Inflammatory macrophage (primary cell): ENCODE measurements at regions not wholly inside any gene's neighbourhood (a gene's known extent, or its start where the extent isn't known, plus 50 kb on each side); places are given as distances from the start of the nearest gene placed in this dataset.
"Not testable (repeated sequence)": the region's sequence is repeated elsewhere in the genome, so short reads cannot be mapped to it uniquely, and the experiment has no call there.

Experiments
- DNase-seq, 2 donors: peaks; one replicate each; pipeline ENCODE4 v3.0.0-alpha.2; 2020 to 2022

GRCh38 chr13:80988391-80989151 is 647.6 kb upstream of the SPRY2 start:
- peak; percentile 34 to 42 for DNase-seq

DNA sequence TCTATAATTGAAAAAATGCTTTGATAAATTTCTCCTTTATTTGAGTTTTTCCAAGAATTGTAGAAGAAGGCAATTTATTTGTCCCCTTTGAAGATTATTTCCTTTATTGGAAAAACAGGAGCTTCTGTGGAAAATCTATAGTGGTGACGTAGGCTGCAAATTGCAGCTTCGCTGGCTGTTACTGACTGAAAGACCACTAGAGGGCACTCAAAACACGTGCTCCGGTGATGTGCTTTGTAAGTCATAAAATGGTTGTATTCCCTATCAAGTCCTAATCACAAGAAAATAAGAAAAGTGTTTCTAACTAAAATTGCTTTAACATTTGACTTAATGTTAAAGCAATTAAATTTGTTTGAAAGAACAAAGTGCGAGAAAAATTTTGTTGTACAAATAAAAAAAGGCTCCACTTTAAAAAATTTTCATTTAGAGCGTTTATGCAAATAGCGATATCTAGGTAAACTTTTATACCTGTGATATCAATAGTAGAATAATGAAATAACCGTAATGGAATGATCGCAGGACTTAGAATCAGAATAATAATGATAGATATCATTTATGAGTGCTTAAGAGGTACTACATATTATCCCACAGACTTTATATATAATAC is 638.2 kb upstream of the SPRY2 start:
- peak; percentile 65 to 79 for DNase-seq

DNA sequence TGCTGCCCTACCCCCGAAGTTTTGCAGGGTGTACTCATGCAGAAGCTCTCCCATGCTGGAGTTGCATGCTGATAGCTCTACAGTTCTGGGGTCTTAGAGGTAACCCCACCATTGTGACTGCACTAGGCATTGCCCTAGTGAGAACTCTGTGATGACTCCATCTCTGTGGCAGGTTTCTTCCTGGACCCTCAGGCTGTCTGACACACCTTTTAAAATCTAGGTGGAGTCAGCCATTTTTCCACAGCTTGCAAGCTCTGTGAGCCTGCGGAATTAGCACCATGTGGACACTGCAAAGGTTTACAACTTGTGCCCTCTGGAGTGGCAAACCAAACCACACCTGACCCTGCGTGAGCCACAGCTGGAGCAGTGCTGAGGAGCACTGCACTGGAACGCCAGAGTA is 636.2 kb upstream of the SPRY2 start:
- no peak for DNase-seq

DNA sequence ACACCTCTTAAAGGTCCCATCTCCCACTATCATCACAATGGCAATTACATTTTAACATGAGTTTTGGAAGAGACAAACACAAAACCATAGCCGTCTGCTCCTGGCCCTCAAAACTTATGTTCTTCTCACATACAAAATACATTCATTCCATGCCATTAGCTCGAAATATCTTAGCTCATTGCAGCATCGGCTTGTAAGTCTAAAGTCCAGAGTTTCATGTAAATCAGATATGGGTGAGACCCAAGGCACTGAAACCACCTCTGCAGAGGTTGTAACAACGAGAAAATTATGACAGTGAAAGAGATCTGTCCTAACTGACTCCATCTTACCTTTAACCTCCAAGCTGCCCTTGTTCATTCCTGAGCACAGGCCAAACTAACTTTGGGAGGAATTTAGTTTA is 635.0 kb upstream of the SPRY2 start:
- DNase-seq, result no peak

- no peak for DNase-seq
Measured at GRCh38 chr13:80973721-80974120, 632.8 kb upstream of the SPRY2 start.

GRCh38 chr13:80972857-80973478 is 632.0 kb upstream of the SPRY2 start:
- DNase-seq, result no peak

GRCh38 chr13:80965097-80965496 is 624.2 kb upstream of the SPRY2 start:
- DNase-seq, result no peak

DNA sequence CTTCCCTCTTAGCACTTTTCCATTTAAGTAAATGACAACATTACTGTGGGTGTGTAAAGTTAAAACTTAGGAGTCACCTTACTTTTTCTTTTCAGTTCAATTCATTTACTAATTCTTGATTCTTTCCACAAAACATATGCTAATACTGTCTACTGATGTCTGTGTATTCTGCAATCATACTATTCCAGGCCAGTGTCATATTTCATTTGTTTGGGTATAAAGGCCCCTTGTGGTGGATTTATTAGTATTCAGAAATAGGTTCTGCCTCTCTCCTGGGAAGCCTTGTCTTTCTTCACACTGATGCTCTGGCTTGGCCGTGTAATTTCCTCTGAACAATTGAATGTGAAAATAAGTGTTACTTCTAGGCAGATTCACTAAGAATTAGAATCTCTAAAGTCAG is 621.9 kb upstream of the SPRY2 start:
- DNase-seq, result no peak

DNA sequence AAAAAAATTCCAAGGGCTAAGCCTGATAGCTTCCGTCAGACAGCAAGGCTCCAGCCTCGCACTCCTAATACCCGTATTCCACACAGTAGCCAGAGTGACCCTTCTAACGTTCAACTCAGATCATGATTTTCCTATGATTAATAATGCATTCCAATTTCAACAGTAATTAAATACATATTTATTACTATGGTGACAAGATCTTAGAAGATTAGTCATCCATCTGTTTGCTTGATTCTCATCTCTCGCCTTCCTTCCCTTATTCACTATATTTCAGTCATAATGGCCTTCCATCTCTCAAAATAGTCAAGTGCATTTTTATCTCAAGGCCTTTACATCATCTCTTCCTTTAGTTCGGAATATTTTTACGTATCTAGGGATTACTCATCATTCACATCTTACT is 621.2 kb upstream of the SPRY2 start:
- DNase-seq, result no peak

- no peak for DNase-seq
Measured at GRCh38 chr13:80957019-80957655, 616.2 kb upstream of the SPRY2 start.

DNA sequence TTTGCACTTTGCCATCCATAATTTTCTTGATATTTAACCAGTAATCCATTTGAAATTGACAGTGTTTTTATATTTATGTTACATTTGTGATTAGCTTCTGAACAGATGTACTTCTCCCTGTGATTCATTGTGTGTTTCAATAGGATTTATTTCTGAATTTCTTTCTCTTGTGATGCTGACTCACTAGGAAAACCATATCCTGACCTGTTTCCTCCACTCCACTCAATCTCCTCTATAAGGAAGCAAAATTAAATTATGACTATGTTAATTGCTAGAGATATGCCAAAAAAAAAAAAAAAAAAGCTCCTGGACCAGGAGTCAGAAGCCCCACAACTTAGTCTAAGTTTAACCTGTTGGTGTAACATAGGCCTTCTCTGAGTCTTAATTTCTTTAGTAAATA is 614.6 kb upstream of the SPRY2 start:
- DNase-seq, result no peak

GRCh38 chr13:80952158-80952557 is 611.2 kb upstream of the SPRY2 start:
- no peak for DNase-seq

- no peak for DNase-seq
Measured at GRCh38 chr13:80946008-80946802, 605.3 kb upstream of the SPRY2 start.

GRCh38 chr13:80945328-80945727 is 604.4 kb upstream of the SPRY2 start:
- DNase-seq, result no peak

- no peak for DNase-seq
Measured at GRCh38 chr13:80939581-80939980, 598.7 kb upstream of the SPRY2 start.

GRCh38 chr13:80931766-80932165 is 590.8 kb upstream of the SPRY2 start:
- no peak for DNase-seq

GRCh38 chr13:80931118-80931517 is 590.2 kb upstream of the SPRY2 start:
- DNase-seq, result no peak

GRCh38 chr13:80928241-80928640 is 587.3 kb upstream of the SPRY2 start:
- no peak for DNase-seq

GRCh38 chr13:80926024-80926423 is 585.1 kb upstream of the SPRY2 start:
- DNase-seq, result not testable (repeated sequence)

DNA sequence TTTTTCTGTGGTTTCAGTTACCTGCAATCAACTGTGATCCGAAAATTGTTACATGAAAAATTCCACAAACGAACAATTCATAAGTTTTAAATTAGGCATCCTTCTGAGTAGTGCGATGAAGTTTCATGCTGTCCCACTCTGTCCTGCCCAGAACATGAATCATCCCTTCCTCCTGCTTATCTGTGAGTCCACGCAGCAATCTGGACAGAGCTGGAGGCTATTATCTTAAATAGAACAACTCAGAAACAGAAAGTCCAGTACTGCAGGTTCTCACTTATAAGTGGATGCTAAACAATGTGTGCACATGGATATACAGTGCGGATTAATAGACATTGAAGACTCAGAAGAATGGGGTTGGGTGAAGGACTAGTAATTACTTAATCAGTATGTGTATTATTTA is 583.7 kb upstream of the SPRY2 start:
- DNase-seq, result no peak

GRCh38 chr13:80923907-80924306 is 583.0 kb upstream of the SPRY2 start:
- DNase-seq, result no peak

GRCh38 chr13:80921971-80922370 is 581.0 kb upstream of the SPRY2 start:
- no peak for DNase-seq

- DNase-seq, result no peak
Measured at GRCh38 chr13:80921541-80921940, 580.6 kb upstream of the SPRY2 start.
